ENCODE measurements at regions not wholly inside any gene's neighbourhood (a gene's known extent, or its start where the extent isn't known, plus 50 kb on each side); places are given as distances from the start of the nearest gene placed in this dataset.

DNA sequence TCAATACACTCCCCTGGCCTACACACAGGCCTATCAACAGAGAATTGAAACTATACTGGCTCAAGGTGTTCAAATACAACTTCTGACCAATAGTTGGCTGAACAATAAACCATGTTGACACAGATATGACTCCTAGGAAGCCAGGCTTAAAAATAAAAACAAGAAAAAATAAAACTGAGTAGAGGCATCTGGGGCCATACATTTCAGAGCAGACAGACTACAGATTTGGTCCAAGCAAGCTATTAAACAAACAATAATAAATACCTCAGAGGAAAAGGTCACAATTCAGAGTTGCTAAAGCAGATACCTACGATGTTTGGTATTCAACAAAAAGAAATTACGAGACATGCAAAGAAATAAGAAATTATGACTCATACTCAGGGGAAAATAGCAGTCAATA, 132.8 kb upstream of the ACVR2A start:
- Mint-ChIP-seq H3K4me3 (no peak overlapping the region), H3K27me3 (ENCODE audit: low read depth) (no peaks in the 10 kb centered on the region), H3K27ac (no peak overlapping the region), H3K4me1 (no peaks in the 10 kb centered on the region), H3K9me3 (peaks cover 19% of the 10 kb centered on the region), H3K36me3 (peaks cover 6% of the 10 kb centered on the region)
- TF ChIP-seq, protein P1, sequence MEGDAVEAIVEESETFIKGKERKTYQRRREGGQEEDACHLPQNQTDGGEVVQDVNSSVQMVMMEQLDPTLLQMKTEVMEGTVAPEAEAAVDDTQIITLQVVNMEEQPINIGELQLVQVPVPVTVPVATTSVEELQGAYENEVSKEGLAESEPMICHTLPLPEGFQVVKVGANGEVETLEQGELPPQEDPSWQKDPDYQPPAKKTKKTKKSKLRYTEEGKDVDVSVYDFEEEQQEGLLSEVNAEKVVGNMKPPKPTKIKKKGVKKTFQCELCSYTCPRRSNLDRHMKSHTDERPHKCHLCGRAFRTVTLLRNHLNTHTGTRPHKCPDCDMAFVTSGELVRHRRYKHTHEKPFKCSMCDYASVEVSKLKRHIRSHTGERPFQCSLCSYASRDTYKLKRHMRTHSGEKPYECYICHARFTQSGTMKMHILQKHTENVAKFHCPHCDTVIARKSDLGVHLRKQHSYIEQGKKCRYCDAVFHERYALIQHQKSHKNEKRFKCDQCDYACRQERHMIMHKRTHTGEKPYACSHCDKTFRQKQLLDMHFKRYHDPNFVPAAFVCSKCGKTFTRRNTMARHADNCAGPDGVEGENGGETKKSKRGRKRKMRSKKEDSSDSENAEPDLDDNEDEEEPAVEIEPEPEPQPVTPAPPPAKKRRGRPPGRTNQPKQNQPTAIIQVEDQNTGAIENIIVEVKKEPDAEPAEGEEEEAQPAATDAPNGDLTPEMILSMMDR (IDR thresholded peaks at IDR 0.05; ENCODE audit: unreplicated experiment), result no peak
- no peak for DNase-seq (ENCODE audit: low spot score in 2 of 2, unreplicated experiment in 2 of 2)

DNA sequence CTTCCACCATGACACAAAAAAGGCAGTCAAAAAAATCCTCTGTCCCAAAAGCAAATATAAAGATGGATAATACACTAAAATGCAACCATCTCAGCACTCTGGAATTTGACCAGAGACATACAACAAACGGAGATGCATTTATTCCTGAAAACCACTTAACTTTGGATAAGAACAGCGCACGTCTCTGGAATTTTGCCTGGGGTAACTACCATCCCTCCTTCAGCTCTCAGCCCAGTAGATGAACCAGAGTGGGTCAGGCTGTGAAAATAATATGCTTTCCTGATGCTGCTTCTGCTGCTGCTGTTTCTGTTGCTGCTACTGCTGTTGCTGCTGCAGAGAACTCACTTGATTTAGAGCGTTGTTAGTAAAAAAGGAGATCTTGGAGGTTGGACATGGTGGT, 133.8 kb upstream of the ACVR2A start:
- TF ChIP-seq, protein P1 (IDR thresholded peaks at IDR 0.05; ENCODE audit: unreplicated experiment), result no peak
- Mint-ChIP-seq H3K9me3 (peaks cover 19% of the 10 kb centered on the region), H3K4me3 (no peak overlapping the region), H3K27ac (no peak overlapping the region), H3K36me3 (peaks cover 6% of the 10 kb centered on the region), H3K4me1 (no peaks in the 10 kb centered on the region), H3K27me3 (ENCODE audit: low read depth) (no peaks in the 10 kb centered on the region)
- no peak for DNase-seq (ENCODE audit: low spot score in 2 of 2, unreplicated experiment in 2 of 2)

DNA sequence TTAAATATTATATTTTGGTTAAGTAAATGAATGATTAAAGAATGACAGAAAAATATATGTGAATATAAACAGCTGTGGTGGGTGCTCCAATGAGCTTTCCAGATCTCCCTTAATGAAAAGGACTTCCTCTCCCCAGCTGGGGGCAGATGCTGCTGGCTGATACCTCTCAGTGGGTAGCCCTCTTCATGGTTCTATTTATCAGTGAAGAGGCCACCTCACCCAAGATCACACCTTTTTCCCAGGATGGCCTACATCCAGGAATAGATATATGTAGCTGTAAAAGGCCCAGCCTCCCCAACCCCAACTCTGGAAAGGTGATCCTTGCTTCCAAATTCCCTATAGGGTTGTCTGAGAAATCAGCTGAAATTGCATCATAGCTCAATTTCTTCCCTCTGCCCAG, 135.2 kb upstream of the ACVR2A start:
- Mint-ChIP-seq H3K27ac (no peak overlapping the region), H3K36me3 (peaks cover 6% of the 10 kb centered on the region), H3K4me3 (no peak overlapping the region), H3K27me3 (ENCODE audit: low read depth) (no peaks in the 10 kb centered on the region), H3K9me3 (peaks cover 19% of the 10 kb centered on the region), H3K4me1 (no peaks in the 10 kb centered on the region)
- TF ChIP-seq, protein P1 (IDR thresholded peaks at IDR 0.05; ENCODE audit: unreplicated experiment), result no peak
- DNase-seq (ENCODE audit: low spot score in 2 of 2, unreplicated experiment in 2 of 2), result no peak

- TF ChIP-seq, protein P1 (IDR thresholded peaks at IDR 0.05; ENCODE audit: unreplicated experiment), result no peak
Measured at GRCh38 chr2:147703171-147703570, 141.7 kb upstream of the ACVR2A start.

GRCh38 chr2:147698166-147698565, 146.7 kb upstream of the ACVR2A start:
- DNase-seq (ENCODE audit: low spot score in 2 of 2, unreplicated experiment in 2 of 2), result no peak
- no peaks in the 10 kb centered on the region for H3K36me3 Mint-ChIP-seq
- no peaks in the 10 kb centered on the region for H3K27me3 Mint-ChIP-seq (ENCODE audit: low read depth)
- TF ChIP-seq, protein P1 (IDR thresholded peaks at IDR 0.05; ENCODE audit: unreplicated experiment), result no peak
- peaks cover 5% of the 10 kb centered on the region for H3K4me1 Mint-ChIP-seq
- no peaks in the 10 kb centered on the region for H3K9me3 Mint-ChIP-seq
- no peak overlapping the region for H3K27ac Mint-ChIP-seq
- no peak overlapping the region for H3K4me3 Mint-ChIP-seq

More at GRCh38 chr2:147703171-147703570, 141.7 kb upstream of the ACVR2A start:
- H3K27me3 Mint-ChIP-seq (ENCODE audit: low read depth), result no peaks in the 10 kb centered on the region
- H3K4me3 Mint-ChIP-seq, result no peak overlapping the region
- DNase-seq (ENCODE audit: low spot score in 2 of 2, unreplicated experiment in 2 of 2), result no peak
- no peak overlapping the region for H3K27ac Mint-ChIP-seq
- peaks cover 5% of the 10 kb centered on the region for H3K9me3 Mint-ChIP-seq
- H3K4me1 Mint-ChIP-seq, result no peaks in the 10 kb centered on the region
- no peaks in the 10 kb centered on the region for H3K36me3 Mint-ChIP-seq

DNA sequence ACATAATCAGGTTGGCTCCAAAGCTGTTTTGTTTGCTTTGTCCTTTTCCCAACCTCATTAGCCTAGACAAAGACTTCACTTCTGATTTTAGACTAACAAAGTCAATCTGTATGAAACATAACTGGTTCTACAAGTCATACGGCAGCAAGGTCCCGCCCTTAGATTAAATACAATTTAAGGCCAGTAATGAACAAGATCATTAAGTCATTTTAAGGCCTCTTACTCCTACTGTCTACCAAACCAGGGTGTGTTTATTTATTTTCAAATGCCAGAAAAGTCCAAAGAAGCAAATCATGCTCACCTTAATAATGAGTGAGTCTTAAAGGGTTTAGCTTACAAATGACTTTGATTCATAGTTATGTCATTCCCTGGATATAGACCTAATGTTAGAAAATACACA, 148.4 kb upstream of the ACVR2A start:
- H3K4me3 Mint-ChIP-seq, result no peak overlapping the region

More for the DNA sequence above, 148.4 kb upstream of the ACVR2A start:
- Mint-ChIP-seq H3K27ac (no peak overlapping the region), H3K4me1 (peaks cover 5% of the 10 kb centered on the region), H3K36me3 (no peaks in the 10 kb centered on the region), H3K9me3 (no peaks in the 10 kb centered on the region), H3K27me3 (ENCODE audit: low read depth) (no peaks in the 10 kb centered on the region)
- TF ChIP-seq, protein P1 (IDR thresholded peaks at IDR 0.05; ENCODE audit: unreplicated experiment), result no peak
- no peak for DNase-seq (ENCODE audit: low spot score in 2 of 2, unreplicated experiment in 2 of 2)

Data from mesothelial cell of epicardium (in vitro differentiated cells).